ENCODE measurements at regions not wholly inside any gene's neighbourhood (a gene's known extent, or its start where the extent isn't known, plus 50 kb on each side); places are given as distances from the start of the nearest gene placed in this dataset.
"Not testable (repeated sequence)": the region's sequence is repeated elsewhere in the genome, so short reads cannot be mapped to it uniquely, and the experiment has no call there.

DNA sequence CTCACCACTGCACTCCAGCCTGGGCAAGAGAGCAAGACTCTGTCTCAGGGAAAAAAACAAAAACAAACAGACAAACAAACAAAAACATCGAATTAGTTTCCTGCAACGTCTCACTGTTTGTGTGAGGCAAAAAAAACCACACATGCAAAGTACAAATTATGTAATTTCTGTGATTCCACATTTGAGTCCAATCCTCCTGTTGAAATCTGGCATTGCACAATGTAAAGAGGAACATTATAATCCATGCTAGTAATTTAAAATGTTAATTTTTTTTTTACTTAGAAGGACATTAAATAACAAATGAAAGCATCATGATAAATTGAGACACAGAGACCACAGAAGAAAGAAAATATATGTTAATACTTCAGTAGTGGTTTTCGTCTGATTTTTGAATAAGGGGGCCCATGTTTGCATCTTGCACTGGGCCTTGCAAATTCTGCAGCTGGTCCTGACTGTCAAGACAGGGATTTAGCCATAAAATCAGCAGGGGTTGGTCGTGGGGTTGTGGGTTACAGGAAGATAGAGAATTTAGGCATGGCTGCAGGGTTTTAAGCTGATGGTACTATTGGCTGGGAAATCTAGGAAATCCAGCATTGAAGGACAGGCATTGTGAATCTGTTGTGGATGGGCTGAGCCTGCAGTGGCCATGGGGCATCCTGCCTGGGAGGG is 102.6 kb upstream of the ALDH3B2 start:
- DNase-seq (ENCODE audit: low read depth in 2 of 3, low spot score in 1 of 3): no peak

- not testable (repeated sequence) for DNase-seq (ENCODE audit: low read depth in 2 of 3, low spot score in 1 of 3)
Observed at GRCh38 chr11:67774175-67774574, 99.8 kb upstream of the ALDH3B2 start.

- not testable (repeated sequence) for DNase-seq (ENCODE audit: low read depth in 2 of 3, low spot score in 1 of 3)
Observed at GRCh38 chr11:67768001-67768730, 93.7 kb upstream of the ALDH3B2 start.

DNA sequence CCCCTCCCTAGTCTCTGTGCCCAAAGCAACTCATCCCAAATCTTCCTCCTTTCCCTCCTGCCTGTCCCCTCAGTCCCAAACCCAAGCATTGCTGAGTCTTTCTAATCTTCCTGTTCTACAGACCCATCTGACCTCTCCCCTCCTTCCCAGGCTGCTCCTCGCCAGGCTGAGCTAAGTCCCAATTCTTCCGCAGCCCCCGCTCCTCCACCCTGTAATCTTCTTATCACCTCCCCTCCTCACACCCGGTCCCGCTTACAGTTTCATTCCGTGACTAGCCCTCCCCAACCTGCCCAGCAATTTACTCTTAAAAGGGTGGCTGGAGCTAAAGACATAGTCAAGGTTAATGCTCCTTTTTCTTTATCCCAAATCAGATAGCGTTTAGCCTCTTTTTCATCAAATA is 86.8 kb upstream of the ALDH3B2 start:
- not testable (repeated sequence) for DNase-seq (ENCODE audit: low read depth in 2 of 3, low spot score in 1 of 3)

DNA sequence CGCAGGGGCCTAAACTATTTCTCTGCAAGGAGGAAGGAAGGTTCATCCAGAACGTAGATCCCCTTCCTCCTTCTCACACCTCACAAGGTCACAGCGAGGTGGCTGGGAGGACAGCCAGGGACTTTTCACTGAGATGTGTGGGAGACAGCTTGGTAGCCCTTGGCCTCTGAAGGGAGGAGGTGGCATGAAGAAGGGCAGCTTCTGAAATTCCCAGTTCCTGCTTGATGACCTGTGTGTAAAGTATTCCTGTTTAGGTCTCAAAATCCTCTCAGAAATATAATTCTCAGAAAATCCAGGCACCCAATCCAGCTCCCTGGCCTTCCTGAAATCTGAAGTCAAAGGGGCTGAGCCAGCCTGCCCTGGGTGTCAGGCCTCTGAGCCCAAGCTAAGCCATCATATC is 84.9 kb upstream of the ALDH3B2 start:
- not testable (repeated sequence) for DNase-seq (ENCODE audit: low read depth in 2 of 3, low spot score in 1 of 3)

DNA sequence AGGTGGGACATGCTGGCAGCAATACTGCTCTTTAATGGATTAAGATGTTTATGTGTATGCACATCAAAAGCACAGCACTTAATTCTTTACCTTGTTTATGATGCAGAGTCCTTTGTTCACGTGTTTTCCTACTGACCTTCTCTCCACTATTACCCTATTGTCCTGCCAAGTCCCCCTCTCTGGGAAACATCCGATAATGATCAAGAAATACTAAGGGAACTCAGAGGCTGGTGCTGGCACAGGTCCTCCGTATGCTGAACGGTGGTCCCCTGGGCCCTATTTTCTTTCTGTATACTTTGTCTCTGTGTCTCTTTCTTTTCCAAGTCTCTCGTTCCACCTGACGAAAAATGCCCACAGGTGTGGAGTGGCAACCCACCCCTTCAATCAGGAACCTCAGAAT is 84.0 kb upstream of the ALDH3B2 start:
- DNase-seq (ENCODE audit: low read depth in 2 of 3, low spot score in 1 of 3): not testable (repeated sequence)

- DNase-seq (ENCODE audit: low read depth in 2 of 3, low spot score in 1 of 3): not testable (repeated sequence)
Observed at GRCh38 chr11:67758009-67758408, 83.6 kb upstream of the ALDH3B2 start.

DNA sequence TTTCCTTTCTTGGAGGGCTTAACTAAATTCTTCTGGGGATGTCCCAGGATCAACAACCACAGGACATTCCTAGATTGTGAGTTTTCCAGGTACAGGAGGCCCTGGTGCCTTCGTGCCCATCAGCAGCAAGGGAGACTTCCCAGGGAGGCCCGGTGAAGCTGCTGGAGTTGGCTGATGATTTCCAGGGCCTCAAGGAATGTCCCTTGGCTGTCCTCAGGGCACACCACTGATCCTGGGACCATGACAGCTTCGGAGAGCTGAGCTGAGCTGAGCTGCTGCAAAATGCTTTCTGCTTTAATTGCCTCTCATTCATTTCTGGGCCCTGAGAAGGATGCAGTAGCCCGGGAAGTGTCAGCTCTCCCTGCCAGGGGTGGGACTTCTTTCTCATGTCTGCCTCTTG is 79.4 kb upstream of the ALDH3B2 start:
- not testable (repeated sequence) for DNase-seq (ENCODE audit: low read depth in 2 of 3, low spot score in 1 of 3)

GRCh38 chr11:67745181-67745726 is 70.8 kb upstream of the ALDH3B2 start:
- no peak for DNase-seq (ENCODE audit: low read depth in 2 of 3, low spot score in 1 of 3)

DNA sequence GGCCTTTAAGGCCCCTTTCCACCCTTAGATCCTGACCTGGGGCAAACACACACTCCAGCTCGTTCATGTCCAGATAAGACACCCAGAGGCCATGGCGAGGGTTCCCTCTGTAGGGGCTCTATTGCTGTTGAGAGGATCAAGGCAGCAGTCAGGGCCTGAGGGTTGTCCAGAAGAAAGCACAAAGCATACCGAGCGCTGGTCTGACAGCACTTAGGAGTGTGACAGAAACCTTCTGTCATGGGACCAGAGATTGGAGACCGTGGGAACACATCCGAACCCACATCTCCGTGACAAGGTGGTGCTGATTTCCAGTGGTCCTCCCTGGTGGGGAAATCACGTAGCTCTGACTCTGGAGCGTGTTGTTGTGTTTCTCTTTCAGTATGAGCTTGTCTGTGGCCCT is 69.8 kb upstream of the ALDH3B2 start:
- DNase-seq (ENCODE audit: low read depth in 2 of 3, low spot score in 1 of 3): not testable (repeated sequence)

DNA sequence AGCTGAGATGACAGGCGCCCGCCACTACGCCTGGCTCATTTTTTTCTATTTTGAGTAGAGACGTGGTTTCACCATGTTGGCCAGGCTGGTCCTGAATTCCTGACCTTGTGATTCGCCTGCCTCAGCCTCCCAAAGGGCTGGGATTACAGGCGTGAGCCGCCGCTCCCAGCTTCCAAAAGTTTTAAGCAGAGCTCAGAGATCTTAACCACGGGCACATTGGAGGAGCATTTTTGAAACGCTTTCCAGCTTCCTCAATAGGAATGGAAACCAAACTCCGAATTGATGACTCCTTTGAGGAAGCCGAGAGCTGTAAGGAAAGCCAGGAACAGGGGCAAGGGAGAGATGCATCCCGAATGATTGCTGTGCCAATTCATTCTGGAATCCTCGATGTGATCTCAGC is 63.8 kb upstream of the ALDH3B2 start:
- DNase-seq (ENCODE audit: low read depth in 2 of 3, low spot score in 1 of 3): not testable (repeated sequence)

- DNase-seq (ENCODE audit: low read depth in 2 of 3, low spot score in 1 of 3): not testable (repeated sequence)
Observed at GRCh38 chr11:67737562-67738080, 63.2 kb upstream of the ALDH3B2 start.

DNA sequence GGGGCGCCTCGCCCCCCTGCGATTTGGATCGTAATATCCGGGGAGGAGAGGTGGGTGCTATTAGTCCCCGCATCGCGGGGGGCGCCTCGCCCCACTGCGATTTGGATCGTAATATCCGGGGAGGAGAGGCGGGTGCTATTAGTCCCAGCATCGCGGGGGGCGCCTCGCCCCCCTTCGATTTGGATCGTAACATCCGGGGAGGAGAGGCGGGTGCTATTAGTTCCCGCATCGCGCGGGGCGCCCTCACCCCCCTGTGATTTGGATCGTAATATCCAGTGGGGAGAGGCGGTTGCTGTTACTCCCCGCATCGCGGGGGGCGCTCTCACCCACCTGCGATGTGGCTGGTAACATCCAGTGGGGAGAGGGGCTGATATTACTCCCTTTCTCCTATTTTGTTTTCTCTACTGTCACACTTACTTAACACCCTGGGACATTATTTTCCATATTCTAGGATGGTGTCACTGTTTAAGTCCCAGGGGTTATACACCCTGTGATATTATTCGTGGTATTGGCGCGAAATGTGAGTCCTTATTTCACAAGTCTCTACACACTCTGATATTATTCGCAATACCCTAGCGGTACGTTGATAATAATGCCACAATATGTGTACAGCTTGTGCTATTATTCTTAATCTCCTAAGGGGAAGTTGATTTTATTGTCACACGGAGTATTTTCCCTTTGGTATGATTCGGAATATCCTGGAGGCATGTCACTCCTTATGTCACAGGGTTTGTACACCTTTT is 57.8 kb upstream of the ALDH3B2 start:
- peak; percentile 3 to 33 (median 23) for DNase-seq (ENCODE audit: low read depth in 2 of 3, low spot score in 1 of 3)

GRCh38 chr11:67731583-67731982 is 57.2 kb upstream of the ALDH3B2 start:
- DNase-seq (ENCODE audit: low read depth in 2 of 3, low spot score in 1 of 3): no peak

DNA sequence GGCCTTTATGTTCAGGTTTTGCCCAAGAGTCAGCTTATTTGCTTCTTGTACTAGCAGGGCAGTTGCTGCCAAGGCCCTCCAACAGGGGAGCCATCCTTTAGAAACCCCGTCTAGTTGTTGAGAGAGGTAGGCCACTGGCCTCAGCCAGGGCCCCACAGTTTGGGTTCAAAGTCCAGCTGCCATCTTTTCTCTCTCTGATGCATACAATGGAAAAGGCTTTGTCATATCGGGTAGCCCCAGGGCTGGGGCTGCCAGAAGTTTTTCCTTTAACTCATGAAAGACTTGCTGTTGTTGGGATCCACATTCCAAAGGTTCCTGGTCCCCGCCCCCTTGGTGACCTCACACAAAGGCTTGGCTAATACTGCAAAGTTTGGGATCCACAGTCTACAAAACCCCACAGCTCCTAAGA is 53.7 kb upstream of the ALDH3B2 start:
- not testable (repeated sequence) for DNase-seq (ENCODE audit: low read depth in 2 of 3, low spot score in 1 of 3)

- DNase-seq (ENCODE audit: low read depth in 2 of 3, low spot score in 1 of 3): peak; percentile 19 to 54 (median 45)
Observed at GRCh38 chr11:67727066-67728040, 52.9 kb upstream of the ALDH3B2 start.
